SK-N-MC (cell line): ENCODE measurements at regions not wholly inside any gene's neighbourhood (a gene's known extent, or its start where the extent isn't known, plus 50 kb on each side); places are given as distances from the start of the nearest gene placed in this dataset.

Source experiments
- EZH2 ChIP-seq: fragments of 200-600 bp; sonication (generic); IDR thresholded peaks from one replicate; pipeline ENCODE4 v1.6.1; 2017; ENCODE audit warnings: antibody characterized with exemption
- POLR2AphosphoS5 ChIP-seq: IDR thresholded peaks from 2 replicates; pipeline ENCODE4 v1.6.1; 2012; ENCODE audit warnings: mild to moderate bottlenecking, low read depth, low read length, borderline replicate concordance

DNA sequence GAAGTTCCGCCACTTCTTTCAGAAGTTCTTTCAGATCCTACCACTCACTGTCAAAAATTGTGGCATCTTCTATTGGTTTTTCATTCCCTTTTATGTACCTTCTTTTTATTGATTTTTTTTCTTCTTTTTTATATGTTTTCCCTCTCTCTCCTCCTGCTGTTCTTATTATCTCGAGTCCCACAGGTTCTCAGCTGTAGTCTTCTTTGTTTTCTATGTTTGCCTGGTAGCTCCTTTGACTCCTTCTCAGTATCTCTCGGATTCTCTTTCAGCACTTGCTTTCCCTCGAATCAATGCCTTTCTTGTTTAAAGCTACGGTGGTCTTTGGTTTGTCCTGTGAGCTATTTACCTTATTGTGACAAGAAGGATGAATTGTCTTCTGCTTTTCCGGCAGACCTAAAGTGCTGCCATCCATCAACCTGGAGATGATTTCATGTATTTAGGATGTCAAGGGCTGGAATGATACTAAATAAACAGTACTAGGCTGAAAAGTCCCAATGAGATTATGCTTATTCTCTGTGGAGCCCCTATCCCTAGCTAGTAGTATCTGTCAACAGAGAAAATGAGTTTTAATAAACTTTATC is 541.7 kb downstream of the NOVA1 start:
- TF ChIP-seq EZH2 (no peak), POLR2AphosphoS5 (no peak)
